ENCODE measurements at regions not wholly inside any gene's neighbourhood (a gene's known extent, or its start where the extent isn't known, plus 50 kb on each side); places are given as distances from the start of the nearest gene placed in this dataset.
"Not testable (repeated sequence)": the region's sequence is repeated elsewhere in the genome, so short reads cannot be mapped to it uniquely, and the experiment has no call there.

DNA sequence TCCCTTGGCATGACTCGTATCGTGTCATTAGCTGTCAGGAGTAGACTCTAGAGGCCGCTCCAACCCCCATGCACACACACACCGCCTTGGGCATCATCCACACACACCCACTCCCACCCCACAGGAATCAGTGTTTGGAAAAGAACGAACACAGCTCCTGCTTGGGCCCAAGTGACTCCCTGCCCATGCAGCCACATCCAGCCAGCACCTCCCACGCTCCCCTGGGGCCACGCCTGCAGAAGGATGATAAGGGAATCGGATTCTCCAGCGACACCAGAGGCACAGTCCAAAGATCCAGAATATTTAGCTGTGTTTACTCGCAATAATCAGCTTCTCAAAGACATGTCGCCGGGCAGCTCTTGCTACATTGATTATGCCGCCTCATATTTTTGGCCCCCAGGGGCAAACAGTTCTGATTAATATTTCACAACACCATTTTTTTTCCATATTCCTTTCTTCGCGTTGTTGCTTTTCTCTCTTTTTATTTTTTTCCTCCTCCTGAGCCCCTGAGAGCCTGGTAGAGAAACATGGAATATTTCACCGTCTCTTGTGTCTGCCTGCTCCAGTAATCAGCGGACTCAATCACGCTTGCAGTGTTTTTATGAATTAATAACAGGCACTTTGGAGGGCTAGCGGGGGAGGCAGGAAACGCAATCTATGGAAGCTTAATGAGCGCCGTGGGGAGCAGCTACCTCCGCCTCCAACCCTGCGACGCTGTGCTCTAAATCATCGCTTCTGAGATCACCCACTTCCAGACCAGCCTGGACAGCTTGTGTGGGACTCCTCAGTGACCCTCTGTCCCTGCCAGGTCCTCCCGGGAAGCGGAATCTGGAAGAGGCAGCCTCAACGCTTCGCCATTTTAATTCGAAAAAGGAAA is 221.4 kb downstream of the TLE3 start:
- peak; percentile 70 for DNase-seq

GRCh38 chr15:69879963-69880362 is 217.8 kb downstream of the TLE3 start:
- DNase-seq, result not testable (repeated sequence)

DNA sequence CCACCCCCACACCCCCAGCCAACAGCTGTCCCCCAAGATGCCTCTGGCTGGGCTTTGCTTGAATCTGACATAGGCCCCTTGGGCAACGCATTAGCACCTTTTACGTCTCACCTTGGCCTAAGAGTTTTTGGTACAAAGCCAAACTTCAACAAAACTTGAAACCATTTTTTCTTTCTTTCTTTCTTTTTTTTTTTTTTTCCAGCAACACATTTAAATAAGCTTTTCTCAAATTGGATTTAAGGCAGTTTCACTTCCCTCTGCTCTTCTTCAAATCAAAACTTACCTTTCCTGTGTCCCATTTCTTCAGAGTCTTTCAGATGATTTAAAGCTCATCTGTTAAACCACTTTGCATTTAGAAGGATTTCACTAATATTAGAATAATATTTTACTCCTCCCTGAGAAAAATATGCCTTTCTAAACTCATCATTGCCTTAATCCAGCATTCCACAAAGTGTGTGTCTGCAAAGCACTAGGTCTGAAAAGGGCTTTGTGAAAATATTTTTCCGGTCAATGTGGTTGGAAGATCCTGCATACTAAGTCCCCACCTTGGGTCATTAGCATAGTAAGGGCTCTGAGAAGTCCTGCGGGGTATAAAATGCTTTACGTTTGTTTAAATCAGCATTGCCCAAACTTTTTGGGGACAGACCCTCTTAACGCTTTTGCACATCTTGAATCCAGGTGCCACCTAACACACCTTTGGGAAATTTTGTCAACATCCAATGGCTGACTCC is 217.0 kb downstream of the TLE3 start:
- DNase-seq, result no peak

GRCh38 chr15:69881302-69881670 is 216.4 kb downstream of the TLE3 start:
- no peak for DNase-seq

DNA sequence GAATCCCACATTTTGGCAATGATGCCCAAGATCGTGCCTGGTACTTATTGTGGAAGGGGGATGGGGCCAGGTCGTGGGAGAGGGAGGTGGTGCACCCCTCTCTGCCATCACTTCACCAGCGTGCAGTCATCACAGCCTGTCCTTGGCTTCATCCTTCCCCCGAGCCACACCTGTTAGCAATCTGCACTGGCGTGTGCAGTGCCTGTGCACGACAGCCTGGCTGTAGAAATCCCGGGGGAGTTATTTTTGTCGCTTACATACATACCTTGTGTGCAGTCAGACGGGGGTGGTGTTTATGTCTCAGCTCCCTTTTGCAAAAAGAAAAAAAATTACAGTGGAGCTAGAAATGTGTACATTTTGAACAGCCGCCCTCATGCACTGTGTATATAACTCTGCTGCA is 216.0 kb downstream of the TLE3 start:
- DNase-seq, result peak; percentile 62

DNA sequence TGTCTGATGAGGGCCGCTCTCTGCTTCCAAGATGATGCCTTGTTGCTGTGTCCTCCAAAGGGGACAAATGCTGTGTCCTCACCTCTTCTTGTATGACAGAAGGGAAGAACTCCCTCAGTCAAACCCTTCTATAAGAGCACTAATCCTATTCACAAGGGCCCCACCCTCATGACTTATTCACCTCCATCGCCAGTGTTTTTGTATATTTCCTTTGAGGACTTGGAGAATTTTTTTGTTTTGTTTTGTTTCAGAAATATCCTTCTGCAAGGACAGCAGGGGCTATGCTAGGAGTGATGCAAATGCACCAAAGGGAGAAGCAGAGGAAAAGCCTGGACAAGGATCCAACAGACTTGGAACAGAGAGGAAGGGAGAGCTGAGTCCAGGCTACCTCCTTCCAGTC is 214.4 kb downstream of the TLE3 start:
- no peak for DNase-seq

- peak; percentile 90 for DNase-seq
These were observed 212.4 kb downstream of the TLE3 start for GRCh38 chr15:69885173-69885955.

- DNase-seq, result no peak
These were observed 210.7 kb downstream of the TLE3 start for GRCh38 chr15:69887009-69887408.

- no peak for DNase-seq
These were observed 210.2 kb downstream of the TLE3 start for GRCh38 chr15:69887553-69887952.

GRCh38 chr15:69888406-69888805 is 209.3 kb downstream of the TLE3 start:
- no peak for DNase-seq

DNA sequence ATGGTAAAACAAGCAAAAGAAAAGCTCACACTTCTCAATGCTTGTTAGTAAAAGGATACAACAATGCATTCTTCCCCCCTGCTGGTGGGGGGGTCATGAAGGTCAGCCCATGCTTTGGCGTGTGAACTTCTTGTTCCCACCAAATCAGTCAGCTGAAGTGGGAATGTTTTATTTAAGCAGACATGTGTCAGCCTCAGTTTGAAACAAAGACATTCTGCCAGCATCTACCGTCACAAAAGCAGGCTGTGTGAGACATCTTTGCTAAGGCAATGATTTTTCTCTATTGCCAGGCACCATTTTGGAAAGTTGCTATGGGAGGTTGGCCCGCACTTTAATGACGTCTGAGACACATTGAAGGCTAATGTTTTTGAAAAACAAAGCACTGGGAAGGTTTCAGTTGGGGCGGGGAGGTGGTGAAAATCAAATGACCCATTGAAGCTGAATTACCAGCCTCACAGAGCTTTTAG is 206.6 kb downstream of the TLE3 start:
- peak; percentile 96 for DNase-seq

DNA sequence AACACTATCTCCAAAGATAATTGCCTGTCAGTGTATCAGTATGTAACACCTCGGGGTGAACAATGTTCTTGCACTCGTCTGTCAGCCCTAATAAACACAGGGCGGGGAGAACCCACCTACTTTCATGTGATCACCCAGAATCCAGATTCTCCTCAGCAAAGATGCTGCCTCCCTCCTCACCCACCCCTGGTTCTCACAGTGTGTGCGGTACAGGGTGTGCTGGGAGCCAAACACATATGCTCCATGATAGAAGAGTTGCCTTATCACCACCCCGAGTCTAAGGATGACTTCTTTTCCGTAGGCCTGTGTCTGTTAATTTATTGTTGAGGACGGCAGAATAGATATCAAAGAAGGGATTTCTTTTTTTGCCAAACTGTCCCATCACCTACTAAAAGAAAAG is 206.1 kb downstream of the TLE3 start:
- DNase-seq, result no peak

DNA sequence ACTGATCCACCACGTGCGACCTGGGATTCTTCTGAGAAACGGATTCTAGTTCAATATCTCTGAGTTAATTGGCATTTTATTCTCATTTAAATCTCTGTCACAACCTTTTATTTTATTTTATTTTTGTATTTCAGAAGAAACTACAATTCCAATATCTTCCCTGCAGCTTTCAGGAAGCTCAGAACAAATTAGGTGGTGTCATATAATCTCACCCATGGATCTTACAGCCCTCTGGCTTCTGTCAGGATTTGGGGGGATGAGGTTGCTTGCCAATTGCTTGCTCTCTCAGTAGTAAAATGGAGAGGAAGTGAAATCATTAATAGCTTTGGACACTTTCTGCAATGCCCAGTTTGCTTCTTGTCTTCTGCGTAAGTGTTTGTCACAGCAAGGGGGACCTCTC is 205.4 kb downstream of the TLE3 start:
- DNase-seq, result no peak

GRCh38 chr15:69893086-69893485 is 204.6 kb downstream of the TLE3 start:
- DNase-seq, result no peak

GRCh38 chr15:69893863-69894262 is 203.9 kb downstream of the TLE3 start:
- DNase-seq, result peak; percentile 92

GRCh38 chr15:69895202-69895601 is 202.5 kb downstream of the TLE3 start:
- no peak for DNase-seq

DNA sequence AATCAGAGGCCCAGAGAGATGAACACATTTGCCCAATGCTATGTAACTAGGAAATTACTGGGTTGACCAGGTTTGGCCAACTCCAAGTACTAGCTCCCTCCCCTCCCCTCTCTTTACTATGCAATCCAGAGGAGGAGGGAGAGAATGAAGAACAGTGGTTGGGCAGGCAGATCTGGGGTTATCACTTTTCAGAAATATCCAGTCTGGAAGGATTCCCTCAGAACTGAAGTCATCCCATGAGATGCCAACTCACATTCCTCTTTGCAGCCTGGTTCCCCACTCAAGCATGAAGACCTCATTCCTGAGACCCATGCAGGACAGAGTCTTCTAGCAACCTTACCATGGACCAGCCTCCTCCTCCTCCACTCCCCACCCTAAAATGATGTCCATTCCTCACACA is 201.1 kb downstream of the TLE3 start:
- DNase-seq, result peak; percentile 43

GRCh38 chr15:69897061-69897460 is 200.7 kb downstream of the TLE3 start:
- DNase-seq, result peak; percentile 48

GRCh38 chr15:69897471-69898237 is 200.1 kb downstream of the TLE3 start:
- DNase-seq, result peak; percentile 52

DNA sequence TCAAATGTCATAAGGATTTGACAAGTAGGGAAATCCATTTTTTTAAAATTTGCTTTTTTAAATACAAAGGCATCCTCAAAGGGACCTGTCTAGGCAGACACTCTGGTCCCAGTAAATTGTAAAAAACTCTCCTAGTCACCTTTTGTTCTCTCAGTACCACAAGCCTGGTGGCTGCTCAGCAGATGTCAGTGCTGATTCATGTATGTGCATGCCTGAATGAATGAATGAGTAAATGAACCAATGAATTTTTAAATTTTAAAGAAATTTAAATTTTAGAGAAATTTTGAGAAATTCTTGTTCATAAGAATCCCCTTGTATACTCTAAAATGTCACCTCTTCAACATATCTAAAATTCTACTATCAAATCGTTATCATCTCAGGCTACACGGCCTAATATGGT is 199.5 kb downstream of the TLE3 start:
- no peak for DNase-seq

GRCh38 chr15:69902414-69903062 is 195.2 kb downstream of the TLE3 start:
- no peak for DNase-seq
